ENCODE measurements at regions not wholly inside any gene's neighbourhood (a gene's known extent, or its start where the extent isn't known, plus 50 kb on each side); places are given as distances from the start of the nearest gene placed in this dataset.

- DNase-seq (ENCODE audit: low read depth in 1 of 2, low spot score in 1 of 2) (no peak), ATAC-seq (no peak), FAIRE-seq (no peak)
- H3K4me2 ChIP-seq, result no peak overlapping the region
- CTCF ChIA-PET, result interaction anchor here (1.3 kb wide), 1 partner anchor 12 kb away, joined by 4 read pairs; no protein-coding TSS in a partner anchor
- no peak overlapping the region for H3K27ac ChIP-seq
- no peak overlapping the region for H3K4me3 ChIP-seq
- no peaks in the 10 kb centered on the region for H3K4me1 ChIP-seq
- TF ChIP-seq PBX3 (IDR thresholded peaks at IDR 0.05) (no peak), MAFK (IDR thresholded peaks at IDR 0.05; ENCODE audit: partially characterized antibody) (no peak), ZC3H11A (IDR thresholded peaks at IDR 0.05) (no peak), PHF8 (IDR thresholded peaks at IDR 0.05; ENCODE audit: borderline replicate concordance, low read depth) (no peak), EHMT2 (IDR thresholded peaks at IDR 0.05; ENCODE audit: low read depth) (no peak), RARB (CRISPR knock-in tag; IDR thresholded peaks at IDR 0.05) (no peak)
- 23% methylated on average over 8 of the region's 8 CpGs for WGBS (ENCODE audit: missing lambda C conversion rate)
- peaks cover 12% of the 10 kb centered on the region; the same call in 1 of the 3 replicates for H3K9me3 ChIP-seq
- POLR2A ChIA-PET, result no interaction called here
These were observed 51.6 kb upstream of the PIWIL1 start for GRCh38 chr12:130286041-130286440.

GRCh38 chr12:130286741-130287440 is 50.8 kb upstream of the PIWIL1 start:
- H3K4me1 ChIP-seq, result no peaks in the 10 kb centered on the region
- POLR2A ChIA-PET, result no interaction called here
- 22% methylated on average over 14 of the region's 14 CpGs for WGBS (ENCODE audit: missing lambda C conversion rate)
- TF ChIP-seq RNF2 (IDR thresholded peaks at IDR 0.05; ENCODE audit: borderline replicate concordance, low read depth), result no peak
- no peak for TF ChIP-seq CHD2 (IDR thresholded peaks at IDR 0.05; ENCODE audit: low read length, partially characterized antibody)
- TF ChIP-seq HES2 (IDR thresholded peaks at IDR 0.05), result no peak
- TF ChIP-seq USF2 (IDR thresholded peaks at IDR 0.05), result no peak
- TF ChIP-seq MAX (IDR thresholded peaks at IDR 0.05), result no peak
- no peak for TF ChIP-seq NR3C1 (IDR thresholded peaks at IDR 0.05)
- no peak for TF ChIP-seq EHF (CRISPR knock-in tag; IDR thresholded peaks at IDR 0.05)
- TF ChIP-seq MAZ (IDR thresholded peaks at IDR 0.05; ENCODE audit: borderline replicate concordance, low read depth, low read length), result no peak
- no peak for TF ChIP-seq RAD21 (conservative IDR thresholded peaks at IDR 0.05 in 1 of 2, IDR thresholded peaks at IDR 0.05 in 1 of 2)
- no peak for TF ChIP-seq E2F6 (IDR thresholded peaks at IDR 0.05; ENCODE audit: borderline replicate concordance, low read depth)
- TF ChIP-seq EP300 (IDR thresholded peaks at IDR 0.05), result no peak
- no peak for TF ChIP-seq PHF8 (IDR thresholded peaks at IDR 0.05; ENCODE audit: borderline replicate concordance, low read depth)
- ATAC-seq (no peak), FAIRE-seq (no peak), DNase-seq (ENCODE audit: low read depth in 1 of 2, low spot score in 1 of 2) (no peak)
- H3K27ac ChIP-seq, result no peak overlapping the region
- no peak overlapping the region for H3K4me2 ChIP-seq
- CTCF ChIA-PET, result interaction anchor here (1.3 kb wide), 1 partner anchor 12 kb away, joined by 4 read pairs; no protein-coding TSS in a partner anchor
- no peak overlapping the region for H3K4me3 ChIP-seq
- H3K9me3 ChIP-seq, result peaks cover 12% of the 10 kb centered on the region; the same call in 1 of the 3 replicates
